ENCODE measurements at regions not wholly inside any gene's neighbourhood (a gene's known extent, or its start where the extent isn't known, plus 50 kb on each side); places are given as distances from the start of the nearest gene placed in this dataset.

- no peaks in the 10 kb centered on the region for H3K4me1 Mint-ChIP-seq (ENCODE audit: low read depth)
- no peaks in the 10 kb centered on the region for H3K36me3 Mint-ChIP-seq (ENCODE audit: low read depth)
- H3K27me3 Mint-ChIP-seq (ENCODE audit: low read depth), result no peaks in the 10 kb centered on the region
- DNase-seq (ENCODE audit: low spot score), result no peak
- intact Hi-C loops (cut with micrococcal nuclease), result no loop called here
- H3K27ac Mint-ChIP-seq, result no peak overlapping the region
- H3K9me3 Mint-ChIP-seq, result peaks cover 39% of the 10 kb centered on the region
- no peak overlapping the region for H3K4me3 Mint-ChIP-seq (ENCODE audit: low read depth)
Observed at GRCh38 chr14:26926585-26926984, 328.8 kb upstream of the NOVA1 start.

- Mint-ChIP-seq H3K9me3 (peaks cover 44% of the 10 kb centered on the region), H3K4me3 (ENCODE audit: low read depth) (no peak overlapping the region), H3K27ac (no peak overlapping the region), H3K27me3 (ENCODE audit: low read depth) (no peaks in the 10 kb centered on the region), H3K36me3 (ENCODE audit: low read depth) (no peaks in the 10 kb centered on the region), H3K4me1 (ENCODE audit: low read depth) (no peaks in the 10 kb centered on the region)
- intact Hi-C loops (cut with micrococcal nuclease), result no loop called here
- no peak for DNase-seq (ENCODE audit: low spot score)
Observed at GRCh38 chr14:26928019-26928418, 330.2 kb upstream of the NOVA1 start.

GRCh38 chr14:26929361-26929760, 331.5 kb upstream of the NOVA1 start:
- Mint-ChIP-seq H3K27me3 (ENCODE audit: low read depth) (no peaks in the 10 kb centered on the region), H3K4me1 (ENCODE audit: low read depth) (no peaks in the 10 kb centered on the region), H3K36me3 (ENCODE audit: low read depth) (no peaks in the 10 kb centered on the region), H3K4me3 (ENCODE audit: low read depth) (no peak overlapping the region), H3K27ac (no peak overlapping the region), H3K9me3 (peaks cover 51% of the 10 kb centered on the region)
- no peak for DNase-seq (ENCODE audit: low spot score)
- intact Hi-C loops (cut with micrococcal nuclease), result no loop called here

- no peaks in the 10 kb centered on the region for H3K4me1 Mint-ChIP-seq (ENCODE audit: low read depth)
- H3K27me3 Mint-ChIP-seq (ENCODE audit: low read depth), result no peaks in the 10 kb centered on the region
- H3K9me3 Mint-ChIP-seq, result peaks cover 61% of the 10 kb centered on the region
- no peak for DNase-seq (ENCODE audit: low spot score)
- no peak overlapping the region for H3K4me3 Mint-ChIP-seq (ENCODE audit: low read depth)
- H3K27ac Mint-ChIP-seq, result no peak overlapping the region
- intact Hi-C loops (cut with micrococcal nuclease), result no loop called here
- H3K36me3 Mint-ChIP-seq (ENCODE audit: low read depth), result no peaks in the 10 kb centered on the region
Observed at GRCh38 chr14:26930576-26930975, 332.7 kb upstream of the NOVA1 start.

- Mint-ChIP-seq H3K9me3 (peaks cover 64% of the 10 kb centered on the region), H3K27me3 (ENCODE audit: low read depth) (no peaks in the 10 kb centered on the region), H3K4me3 (ENCODE audit: low read depth) (no peak overlapping the region), H3K4me1 (ENCODE audit: low read depth) (no peaks in the 10 kb centered on the region), H3K36me3 (ENCODE audit: low read depth) (no peaks in the 10 kb centered on the region), H3K27ac (no peak overlapping the region)
- no peak for DNase-seq (ENCODE audit: low spot score)
- intact Hi-C loops (cut with micrococcal nuclease), result no loop called here
Observed at GRCh38 chr14:26932606-26933005, 334.8 kb upstream of the NOVA1 start.

GRCh38 chr14:26933431-26933830, 335.6 kb upstream of the NOVA1 start:
- Mint-ChIP-seq H3K27ac (no peak overlapping the region), H3K27me3 (ENCODE audit: low read depth) (no peaks in the 10 kb centered on the region), H3K4me1 (ENCODE audit: low read depth) (no peaks in the 10 kb centered on the region), H3K9me3 (peaks cover 64% of the 10 kb centered on the region), H3K36me3 (ENCODE audit: low read depth) (no peaks in the 10 kb centered on the region), H3K4me3 (ENCODE audit: low read depth) (no peak overlapping the region)
- intact Hi-C loops (cut with micrococcal nuclease), result no loop called here
- no peak for DNase-seq (ENCODE audit: low spot score)

GRCh38 chr14:26934151-26934550, 336.3 kb upstream of the NOVA1 start:
- Mint-ChIP-seq H3K36me3 (ENCODE audit: low read depth) (no peaks in the 10 kb centered on the region), H3K9me3 (peaks cover 64% of the 10 kb centered on the region), H3K27me3 (ENCODE audit: low read depth) (no peaks in the 10 kb centered on the region), H3K4me3 (ENCODE audit: low read depth) (no peak overlapping the region), H3K4me1 (ENCODE audit: low read depth) (no peaks in the 10 kb centered on the region), H3K27ac (no peak overlapping the region)
- no peak for DNase-seq (ENCODE audit: low spot score)
- intact Hi-C loops (cut with micrococcal nuclease), result no loop called here

GRCh38 chr14:26935733-26936132, 337.9 kb upstream of the NOVA1 start:
- DNase-seq (ENCODE audit: low spot score), result no peak
- Mint-ChIP-seq H3K4me1 (ENCODE audit: low read depth) (no peaks in the 10 kb centered on the region), H3K36me3 (ENCODE audit: low read depth) (no peaks in the 10 kb centered on the region)

GRCh38 chr14:26938054-26938453, 340.2 kb upstream of the NOVA1 start:
- H3K27ac Mint-ChIP-seq, result no peak overlapping the region
- intact Hi-C loops (cut with micrococcal nuclease), result no loop called here
- no peaks in the 10 kb centered on the region for H3K36me3 Mint-ChIP-seq (ENCODE audit: low read depth)
- H3K27me3 Mint-ChIP-seq (ENCODE audit: low read depth), result no peaks in the 10 kb centered on the region
- H3K4me3 Mint-ChIP-seq (ENCODE audit: low read depth), result no peak overlapping the region
- DNase-seq (ENCODE audit: low spot score), result no peak
- H3K4me1 Mint-ChIP-seq (ENCODE audit: low read depth), result no peaks in the 10 kb centered on the region
- H3K9me3 Mint-ChIP-seq, result peaks cover 63% of the 10 kb centered on the region

More at GRCh38 chr14:26935733-26936132, 337.9 kb upstream of the NOVA1 start:
- peaks cover 67% of the 10 kb centered on the region for H3K9me3 Mint-ChIP-seq
- no peak overlapping the region for H3K4me3 Mint-ChIP-seq (ENCODE audit: low read depth)
- no peaks in the 10 kb centered on the region for H3K27me3 Mint-ChIP-seq (ENCODE audit: low read depth)
- no peak overlapping the region for H3K27ac Mint-ChIP-seq
- intact Hi-C loops (cut with micrococcal nuclease), result no loop called here

GRCh38 chr14:26939755-26940154, 341.9 kb upstream of the NOVA1 start:
- Mint-ChIP-seq H3K27ac (no peak overlapping the region), H3K27me3 (ENCODE audit: low read depth) (no peaks in the 10 kb centered on the region), H3K4me1 (ENCODE audit: low read depth) (no peaks in the 10 kb centered on the region), H3K9me3 (peaks cover 62% of the 10 kb centered on the region), H3K36me3 (ENCODE audit: low read depth) (no peaks in the 10 kb centered on the region), H3K4me3 (ENCODE audit: low read depth) (no peak overlapping the region)
- intact Hi-C loops (cut with micrococcal nuclease), result no loop called here
- no peak for DNase-seq (ENCODE audit: low spot score)

GRCh38 chr14:26941521-26941920, 343.7 kb upstream of the NOVA1 start:
- Mint-ChIP-seq H3K36me3 (ENCODE audit: low read depth) (no peaks in the 10 kb centered on the region), H3K27me3 (ENCODE audit: low read depth) (no peaks in the 10 kb centered on the region), H3K4me3 (ENCODE audit: low read depth) (no peak overlapping the region), H3K9me3 (peaks cover 58% of the 10 kb centered on the region), H3K27ac (no peak overlapping the region), H3K4me1 (ENCODE audit: low read depth) (no peaks in the 10 kb centered on the region)
- intact Hi-C loops (cut with micrococcal nuclease), result no loop called here
- DNase-seq (ENCODE audit: low spot score), result no peak

- no peaks in the 10 kb centered on the region for H3K27me3 Mint-ChIP-seq (ENCODE audit: low read depth)
- no peaks in the 10 kb centered on the region for H3K36me3 Mint-ChIP-seq (ENCODE audit: low read depth)
- intact Hi-C loops (cut with micrococcal nuclease), result no loop called here
- H3K27ac Mint-ChIP-seq, result no peak overlapping the region
- DNase-seq (ENCODE audit: low spot score), result no peak
- no peak overlapping the region for H3K4me3 Mint-ChIP-seq (ENCODE audit: low read depth)
- peaks cover 49% of the 10 kb centered on the region for H3K9me3 Mint-ChIP-seq
- H3K4me1 Mint-ChIP-seq (ENCODE audit: low read depth), result no peaks in the 10 kb centered on the region
Observed at GRCh38 chr14:26947265-26947664, 349.4 kb upstream of the NOVA1 start.

GRCh38 chr14:26959437-26959836, 361.6 kb upstream of the NOVA1 start:
- no peaks in the 10 kb centered on the region for H3K36me3 Mint-ChIP-seq (ENCODE audit: low read depth)
- H3K27ac Mint-ChIP-seq, result no peak overlapping the region
- intact Hi-C loops (cut with micrococcal nuclease), result no loop called here
- H3K4me3 Mint-ChIP-seq (ENCODE audit: low read depth), result no peak overlapping the region
- no peaks in the 10 kb centered on the region for H3K4me1 Mint-ChIP-seq (ENCODE audit: low read depth)
- DNase-seq (ENCODE audit: low spot score), result no peak
- no peaks in the 10 kb centered on the region for H3K27me3 Mint-ChIP-seq (ENCODE audit: low read depth)
- peaks cover 55% of the 10 kb centered on the region for H3K9me3 Mint-ChIP-seq

GRCh38 chr14:26959972-26960660, 362.3 kb upstream of the NOVA1 start:
- Mint-ChIP-seq H3K27me3 (ENCODE audit: low read depth) (no peaks in the 10 kb centered on the region), H3K27ac (no peak overlapping the region), H3K4me3 (ENCODE audit: low read depth) (no peak overlapping the region), H3K36me3 (ENCODE audit: low read depth) (no peaks in the 10 kb centered on the region), H3K4me1 (ENCODE audit: low read depth) (no peaks in the 10 kb centered on the region), H3K9me3 (peaks cover 60% of the 10 kb centered on the region)
- intact Hi-C loops (cut with micrococcal nuclease), result no loop called here
- DNase-seq (ENCODE audit: low spot score), result no peak
